GM21423 (cell line): ENCODE measurements at regions not wholly inside any gene's neighbourhood (a gene's known extent, or its start where the extent isn't known, plus 50 kb on each side); places are given as distances from the start of the nearest gene placed in this dataset.

Experiments used
- ATAC-seq: cut with Tn5 transposase; IDR thresholded peaks from one replicate; pipeline ENCODE4 v1.9.1; 2021; ENCODE audit warnings: mild to moderate bottlenecking, moderate library complexity; ENCODE audit not compliant: unreplicated experiment

- no peak for ATAC-seq
Measured at GRCh38 chr13:61874970-61875579, 459.4 kb upstream of the PCDH20 start.

- ATAC-seq = no peak
Measured at GRCh38 chr13:61873717-61874116, 458.1 kb upstream of the PCDH20 start.

- no peak for ATAC-seq
Measured at GRCh38 chr13:61857198-61857597, 441.5 kb upstream of the PCDH20 start.

- ATAC-seq = no peak
Measured at GRCh38 chr13:61852116-61852619, 436.5 kb upstream of the PCDH20 start.

GRCh38 chr13:61850794-61851193 is 435.1 kb upstream of the PCDH20 start:
- ATAC-seq = no peak

DNA sequence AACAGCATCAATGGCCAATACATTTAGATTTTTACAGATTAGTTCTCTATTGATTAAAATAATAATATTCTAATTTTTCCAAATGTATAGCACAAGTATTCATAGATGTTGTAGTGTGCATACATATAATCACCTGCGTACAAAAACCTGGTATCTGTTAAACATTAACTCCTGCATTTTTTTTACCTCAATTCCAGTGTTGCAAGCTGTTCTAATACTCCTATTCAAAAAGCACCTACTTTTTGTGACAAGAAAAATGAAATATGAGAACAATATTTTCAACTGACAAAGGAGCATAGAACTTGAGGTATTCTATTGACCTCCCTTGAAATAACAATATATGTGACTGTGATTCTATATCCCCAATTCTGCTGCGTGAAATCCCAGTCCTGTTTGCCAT is 422.9 kb upstream of the PCDH20 start:
- no peak for ATAC-seq

DNA sequence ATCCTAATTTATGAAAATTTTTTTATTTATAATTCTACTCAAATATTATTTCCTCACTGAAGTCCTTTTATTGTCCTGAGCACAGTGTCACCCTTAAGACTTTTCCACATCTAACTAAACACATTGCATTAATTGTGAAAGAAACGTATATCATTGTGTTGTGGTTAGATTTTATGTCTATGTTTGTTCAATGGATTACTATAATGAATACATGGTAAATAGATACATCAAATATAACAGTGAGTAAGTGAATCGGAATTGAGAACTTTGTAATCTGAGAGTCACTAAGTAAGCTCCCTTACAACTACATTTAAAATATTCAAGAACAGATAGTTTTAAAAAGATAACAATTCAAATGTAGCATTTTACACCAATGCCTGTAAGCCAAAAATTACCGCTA is 417.6 kb upstream of the PCDH20 start:
- ATAC-seq = no peak

DNA sequence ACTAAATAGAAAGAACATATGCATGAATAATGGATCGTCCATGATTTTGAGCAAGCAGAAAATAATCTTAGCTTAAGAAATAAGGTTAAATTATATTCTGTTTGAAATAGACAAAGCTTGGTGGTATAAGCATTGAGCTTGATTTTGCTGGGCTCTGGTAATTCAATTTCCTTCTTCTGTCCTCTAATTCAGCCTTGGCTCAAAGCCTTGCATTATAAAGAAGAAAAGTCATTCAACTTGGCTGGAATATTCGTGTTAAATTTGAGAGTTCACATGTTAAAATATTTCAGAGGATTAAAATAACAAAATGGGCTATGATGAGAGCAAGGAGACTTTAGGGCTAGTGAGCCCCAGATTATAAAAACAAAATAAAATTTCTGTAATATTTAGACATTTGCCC is 415.4 kb upstream of the PCDH20 start:
- no peak for ATAC-seq

GRCh38 chr13:61830475-61830874 is 414.8 kb upstream of the PCDH20 start:
- ATAC-seq = no peak

DNA sequence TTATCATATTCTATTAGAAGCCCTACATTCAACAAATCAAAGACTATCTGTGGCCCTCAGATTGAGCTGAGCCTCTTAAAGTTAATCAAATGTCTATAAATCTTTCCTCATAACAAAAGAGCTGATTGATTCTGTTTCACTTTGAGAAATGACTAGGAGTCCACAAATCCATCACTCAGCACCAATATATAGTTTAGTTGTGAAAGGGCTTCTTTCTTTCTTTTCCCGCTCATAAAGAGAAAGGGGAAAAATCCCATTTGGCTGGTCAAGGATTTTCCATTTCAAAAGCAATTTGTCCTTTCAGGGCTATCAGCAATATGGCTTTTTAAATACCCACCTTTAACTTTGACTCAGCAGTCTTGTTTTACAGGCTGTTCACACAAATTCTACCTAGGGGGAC is 408.5 kb upstream of the PCDH20 start:
- no peak for ATAC-seq

- no peak for ATAC-seq
Measured at GRCh38 chr13:61812286-61812685, 396.6 kb upstream of the PCDH20 start.

GRCh38 chr13:61810065-61810464 is 394.4 kb upstream of the PCDH20 start:
- no peak for ATAC-seq

DNA sequence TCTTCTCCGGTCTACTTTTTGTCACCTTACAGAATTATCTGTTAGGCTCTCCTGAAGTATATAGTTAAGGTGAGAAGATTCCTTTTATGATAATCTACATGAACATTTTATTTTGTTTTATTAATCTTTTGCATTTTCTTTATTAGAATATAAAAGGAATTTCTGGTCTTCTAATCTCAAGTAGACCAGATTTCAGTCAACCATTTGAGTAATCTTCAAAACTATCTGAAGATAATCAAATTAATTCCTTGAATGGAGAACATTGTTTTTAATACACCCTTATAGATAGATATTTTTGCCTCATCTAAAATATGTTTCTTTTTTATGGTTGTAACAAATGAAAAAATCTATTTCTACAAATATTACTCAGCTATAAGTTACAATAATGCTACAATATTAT is 381.7 kb upstream of the PCDH20 start:
- ATAC-seq = no peak

GRCh38 chr13:61795580-61795979 is 379.9 kb upstream of the PCDH20 start:
- no peak for ATAC-seq

DNA sequence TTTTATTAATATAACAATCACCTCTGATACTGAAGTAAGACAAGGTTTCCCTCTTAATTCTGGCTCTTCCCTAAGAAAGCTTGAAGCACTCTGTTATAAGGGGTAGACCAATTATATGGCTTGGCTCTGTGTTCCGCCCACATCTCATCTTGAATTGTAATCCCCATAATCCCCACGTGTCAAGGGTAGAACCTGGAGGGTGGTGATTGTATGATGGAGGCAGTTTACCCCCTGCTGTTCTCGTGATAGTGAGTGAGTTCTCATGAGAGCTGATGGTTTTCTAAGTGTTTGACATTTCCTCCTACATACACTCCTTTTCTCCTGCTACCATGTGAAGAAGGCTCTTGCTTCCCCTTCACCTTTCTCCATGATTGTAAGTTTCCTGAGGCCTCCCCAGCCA is 363.8 kb upstream of the PCDH20 start:
- ATAC-seq = no peak

DNA sequence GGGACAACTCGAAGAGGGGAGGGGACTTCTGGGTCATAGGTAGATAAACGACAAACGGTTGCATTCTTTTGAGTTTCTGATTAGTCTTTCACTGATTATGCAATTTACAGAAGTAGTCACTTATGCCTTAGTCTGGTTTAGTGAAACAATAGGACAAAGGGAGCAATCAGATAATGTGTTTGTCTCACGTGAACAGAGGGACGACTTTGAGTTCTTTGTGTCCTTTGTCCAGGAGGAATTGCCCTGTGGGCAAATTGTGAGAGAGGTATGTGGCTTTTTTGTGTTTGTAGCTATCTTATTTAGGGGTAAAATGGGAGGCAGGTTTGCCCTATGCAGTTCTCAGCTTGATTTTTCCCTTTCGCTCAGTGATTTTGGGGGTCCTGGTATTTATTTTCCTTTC is 362.9 kb upstream of the PCDH20 start:
- no peak for ATAC-seq

DNA sequence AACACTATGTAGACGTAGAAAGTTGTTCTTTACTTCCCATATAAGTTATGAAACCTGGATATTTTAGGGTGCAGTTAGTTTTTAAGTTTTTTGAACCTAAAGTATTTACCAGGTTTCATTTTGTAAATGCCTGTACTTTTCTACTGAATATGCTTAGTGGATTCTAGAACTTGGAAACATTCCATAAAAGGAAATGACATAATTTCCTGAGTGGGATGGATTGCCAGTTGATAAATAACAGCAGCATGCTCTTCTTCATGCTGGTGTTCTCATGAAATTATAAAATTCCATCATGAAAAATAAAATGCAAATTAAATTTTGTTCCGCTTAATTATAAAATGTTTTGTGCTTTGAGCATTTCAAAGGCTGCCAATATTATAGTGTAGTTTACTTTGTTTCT is 362.2 kb upstream of the PCDH20 start:
- no peak for ATAC-seq

- ATAC-seq = no peak
Measured at GRCh38 chr13:61777271-61777670, 361.6 kb upstream of the PCDH20 start.

DNA sequence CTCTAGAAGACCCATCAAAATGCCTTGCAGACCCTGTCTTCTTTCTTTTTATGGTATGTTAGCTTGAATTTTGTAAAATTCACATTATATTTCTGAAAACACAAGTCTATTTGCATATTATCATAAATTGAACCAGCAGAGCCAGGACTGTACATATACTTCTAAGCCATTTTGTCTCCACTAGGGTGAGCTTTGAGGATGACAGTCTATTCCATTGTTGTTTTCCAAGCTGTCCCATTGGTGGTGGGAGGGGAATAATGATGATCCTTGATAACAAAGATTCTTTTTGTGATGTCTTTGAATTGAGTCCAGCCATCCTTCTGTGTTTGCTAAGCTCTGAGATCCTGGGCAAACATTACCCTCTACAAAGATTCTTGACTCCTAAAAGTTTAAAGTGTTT is 359.3 kb upstream of the PCDH20 start:
- no peak for ATAC-seq

DNA sequence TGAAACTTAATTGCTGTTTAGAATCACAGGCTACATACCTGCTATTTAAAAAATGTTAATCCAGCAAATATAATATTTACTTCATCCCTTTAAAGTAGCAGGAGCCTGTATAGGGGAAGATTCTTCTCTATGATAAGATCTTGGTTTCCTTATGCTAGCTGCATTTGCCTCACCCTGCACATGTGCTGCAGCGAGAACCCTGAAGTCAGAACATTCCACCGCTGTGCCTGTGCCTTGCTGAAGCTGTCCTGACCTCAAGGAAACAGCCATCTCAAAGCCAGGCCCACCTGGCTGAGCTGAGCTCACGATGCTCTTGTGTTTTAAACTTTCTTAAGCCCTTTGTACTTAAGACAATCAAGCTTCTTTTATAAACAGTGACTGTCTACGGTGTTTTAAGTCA is 355.0 kb upstream of the PCDH20 start:
- no peak for ATAC-seq

DNA sequence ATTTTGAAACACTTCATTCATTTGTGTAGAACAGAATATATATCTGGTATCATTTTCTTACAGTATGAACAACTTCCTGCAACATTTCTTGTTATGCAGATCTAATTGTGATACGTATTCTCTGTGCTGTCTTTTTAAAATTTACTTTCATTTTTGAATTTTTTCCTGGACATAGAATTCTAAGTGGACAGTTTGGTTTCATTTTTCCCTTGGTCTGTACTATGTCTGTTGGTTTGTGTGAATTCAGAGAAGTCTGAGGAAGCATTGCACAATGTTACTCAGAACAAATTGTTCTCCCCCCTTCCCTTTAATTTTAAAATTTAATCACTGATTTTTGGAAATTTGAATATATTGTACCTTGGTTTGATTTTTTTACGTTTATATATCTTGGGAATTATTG is 352.5 kb upstream of the PCDH20 start:
- ATAC-seq = no peak

DNA sequence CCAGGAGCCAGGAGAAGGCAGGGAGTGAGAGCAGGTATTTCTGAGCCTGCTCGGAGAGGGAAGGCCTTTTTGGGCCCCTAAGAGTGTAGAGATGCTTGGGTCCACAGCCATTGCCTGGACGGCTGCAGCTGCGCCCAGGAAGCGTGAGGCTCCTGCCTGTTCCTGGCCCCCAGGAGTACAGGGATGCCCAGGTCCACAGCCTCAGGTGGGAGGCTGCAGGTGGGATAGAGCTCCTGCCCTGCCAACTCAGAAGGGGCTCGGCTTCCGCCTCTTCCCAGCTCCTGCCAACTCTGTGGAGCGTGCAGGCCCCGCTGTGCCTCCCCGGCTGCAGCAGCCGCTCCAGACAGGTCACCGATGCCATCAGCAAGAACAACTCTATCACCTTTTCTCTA is 351.0 kb upstream of the PCDH20 start:
- ATAC-seq = no peak

DNA sequence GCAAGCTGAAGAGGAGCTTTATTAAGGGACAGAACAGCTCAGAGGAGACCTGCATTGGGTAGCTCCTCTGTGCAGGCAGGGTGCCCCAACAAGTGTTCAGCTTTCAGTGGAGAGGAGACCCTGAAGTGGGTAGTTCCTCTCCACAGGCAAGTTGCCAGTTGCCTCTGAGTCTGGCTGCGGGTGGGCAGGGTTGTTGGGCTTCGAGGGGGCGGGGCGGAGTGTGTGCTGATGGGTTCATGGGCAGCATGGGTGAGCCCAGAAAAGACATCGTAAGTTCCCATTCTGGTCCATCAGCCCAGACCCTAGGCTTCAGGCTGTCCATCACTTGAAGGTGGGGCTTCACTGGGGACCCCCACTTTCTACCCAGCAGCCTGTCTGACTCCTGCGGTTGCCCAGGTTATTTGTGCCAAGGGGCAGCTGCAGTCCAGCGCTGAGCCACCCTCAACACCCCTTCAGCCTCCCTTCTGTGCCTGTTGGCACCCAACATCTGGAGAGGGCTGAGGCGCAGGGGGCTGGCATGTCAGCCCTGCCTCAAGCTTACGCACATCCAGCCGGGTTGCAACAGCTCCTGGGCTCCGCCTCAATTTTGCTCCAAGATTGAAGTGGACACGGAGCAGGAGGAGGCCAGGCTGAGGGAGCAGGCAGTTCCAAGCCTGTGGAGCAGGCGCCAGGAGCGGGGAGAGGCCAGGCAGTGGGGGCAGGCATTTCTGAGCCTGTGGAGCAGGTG is 350.5 kb upstream of the PCDH20 start:
- no peak for ATAC-seq
